GM18519 (cell line): ENCODE measurements at regions not wholly inside any gene's neighbourhood (a gene's known extent, or its start where the extent isn't known, plus 50 kb on each side); places are given as distances from the start of the nearest gene placed in this dataset.
"Not testable (repeated sequence)": the region's sequence is repeated elsewhere in the genome, so short reads cannot be mapped to it uniquely, and the experiment has no call there.

Experiments
- ATAC-seq: cut with Tn5 transposase; IDR thresholded peaks from one replicate; pipeline ENCODE4 v1.9.1; 2021; ENCODE audit warnings: mild to moderate bottlenecking, moderate library complexity; ENCODE audit not compliant: unreplicated experiment, low FRiP score

GRCh38 chr4:128461291-128462102, 173.9 kb upstream of the PGRMC2 start:
- ATAC-seq: no peak

GRCh38 chr4:128459547-128459946, 171.9 kb upstream of the PGRMC2 start:
- ATAC-seq: no peak

- ATAC-seq: no peak
These were observed 171.2 kb upstream of the PGRMC2 start for GRCh38 chr4:128458816-128459215.

DNA sequence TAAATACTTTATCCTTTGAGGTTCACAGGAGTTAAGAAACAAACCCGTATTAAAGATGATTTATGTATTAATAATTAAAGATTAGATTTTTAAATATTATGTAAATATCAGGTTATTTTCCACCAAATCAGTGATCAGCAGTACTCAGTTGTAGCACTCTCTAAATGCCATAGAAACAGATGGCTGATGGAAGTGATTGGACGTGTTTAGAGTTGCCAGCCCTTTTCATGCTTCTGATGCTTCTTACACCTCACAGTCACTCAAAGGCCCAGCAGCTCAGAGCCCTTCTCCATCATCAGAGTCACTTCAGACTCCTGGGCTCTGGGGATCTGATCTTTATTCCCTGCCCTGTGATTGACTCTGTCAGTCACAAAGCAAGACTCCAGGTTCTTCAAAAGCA, 170.1 kb upstream of the PGRMC2 start:
- no peak for ATAC-seq

GRCh38 chr4:128456171-128456570, 168.6 kb upstream of the PGRMC2 start:
- ATAC-seq: no peak

GRCh38 chr4:128455480-128455879, 167.9 kb upstream of the PGRMC2 start:
- no peak for ATAC-seq

DNA sequence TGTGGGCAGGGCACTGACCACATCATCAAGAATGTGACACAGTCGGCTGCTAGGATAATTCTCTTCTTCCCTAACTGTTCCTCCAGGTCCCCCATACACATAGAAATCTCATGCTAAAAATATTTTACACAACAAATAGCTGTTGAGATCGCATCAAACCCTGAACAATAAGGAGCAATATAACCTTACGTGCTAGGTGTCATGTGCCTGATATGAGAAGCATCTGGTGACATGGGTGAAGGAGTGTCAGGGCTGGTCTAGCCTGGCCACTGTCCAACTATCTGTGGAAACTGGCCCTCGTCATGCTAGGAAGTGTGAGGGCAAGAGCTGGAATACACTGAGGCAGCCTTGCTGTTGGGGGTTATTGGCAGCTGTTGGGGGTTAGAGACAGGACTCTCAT, 167.3 kb upstream of the PGRMC2 start:
- ATAC-seq: no peak

DNA sequence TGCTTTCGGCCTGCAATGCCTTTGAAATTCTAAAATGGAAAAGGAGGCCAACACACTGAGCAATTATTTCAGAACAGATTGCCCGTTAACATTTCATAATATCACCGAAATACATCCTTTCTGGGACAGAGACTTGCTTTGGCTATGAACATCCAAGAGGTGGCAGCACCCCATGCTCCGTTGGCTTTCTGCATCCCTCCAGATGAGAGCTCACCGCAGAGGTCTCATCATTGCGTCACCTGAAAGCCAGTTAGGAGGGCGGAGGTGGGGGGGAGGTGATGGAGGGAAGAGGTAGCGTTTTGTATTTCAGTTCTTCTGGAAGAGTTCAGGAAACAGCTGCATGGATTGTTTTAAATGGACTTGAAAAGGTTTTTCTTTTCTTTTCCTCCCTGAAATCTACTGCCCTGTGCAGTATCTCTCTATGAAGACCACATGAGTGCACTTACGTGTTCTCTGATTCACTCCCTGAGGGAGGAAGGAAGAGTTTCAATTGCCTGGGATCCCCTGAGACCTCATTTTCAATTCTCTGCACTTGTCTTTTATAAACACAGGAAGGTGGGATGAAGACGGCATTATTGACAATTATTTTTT, 166.8 kb upstream of the PGRMC2 start:
- peak; percentile 98 for ATAC-seq

GRCh38 chr4:128452415-128452814, 164.8 kb upstream of the PGRMC2 start:
- no peak for ATAC-seq

- no peak for ATAC-seq
These were observed 163.8 kb upstream of the PGRMC2 start for GRCh38 chr4:128451270-128451905.

DNA sequence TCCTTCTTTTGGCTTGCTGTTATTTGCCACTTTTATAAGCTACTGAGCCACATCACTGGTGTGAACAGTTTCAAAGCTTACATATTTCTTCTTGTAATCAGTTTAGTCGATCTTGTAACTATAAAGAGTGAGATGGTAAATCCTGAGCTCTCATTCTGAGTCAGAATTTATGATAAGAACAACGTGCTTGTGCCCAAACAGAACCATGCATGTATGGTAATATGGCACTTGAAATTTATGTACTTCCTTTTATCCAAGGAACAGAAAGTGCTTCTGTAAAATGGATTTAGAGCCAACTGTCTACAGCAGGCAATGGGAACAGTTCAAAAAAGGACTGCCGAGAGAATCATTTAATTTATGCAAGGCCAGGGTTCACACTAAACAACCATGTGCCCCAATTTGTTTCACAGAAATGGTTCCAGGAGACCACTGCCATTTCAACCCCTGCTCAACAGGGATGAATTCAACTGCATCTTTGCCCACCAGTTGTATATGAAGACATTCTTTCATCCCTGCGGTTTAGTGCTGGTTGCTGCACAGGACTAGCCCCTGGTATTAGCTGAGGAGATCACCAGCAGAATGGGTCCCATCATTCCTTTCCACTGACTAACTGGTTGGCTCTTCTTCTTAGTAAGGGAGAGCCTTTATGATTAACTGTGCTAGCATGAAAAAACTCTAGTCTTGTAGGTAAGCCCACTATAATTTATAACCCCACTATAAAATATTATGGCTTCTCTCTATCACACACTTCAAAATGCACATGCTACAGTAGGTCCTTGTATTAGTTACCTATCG, 162.9 kb upstream of the PGRMC2 start:
- ATAC-seq: no peak

GRCh38 chr4:128449251-128449650, 161.6 kb upstream of the PGRMC2 start:
- ATAC-seq: no peak

GRCh38 chr4:128444544-128445302, 157.1 kb upstream of the PGRMC2 start:
- ATAC-seq: no peak

- no peak for ATAC-seq
These were observed 153.3 kb upstream of the PGRMC2 start for GRCh38 chr4:128440923-128441322.

DNA sequence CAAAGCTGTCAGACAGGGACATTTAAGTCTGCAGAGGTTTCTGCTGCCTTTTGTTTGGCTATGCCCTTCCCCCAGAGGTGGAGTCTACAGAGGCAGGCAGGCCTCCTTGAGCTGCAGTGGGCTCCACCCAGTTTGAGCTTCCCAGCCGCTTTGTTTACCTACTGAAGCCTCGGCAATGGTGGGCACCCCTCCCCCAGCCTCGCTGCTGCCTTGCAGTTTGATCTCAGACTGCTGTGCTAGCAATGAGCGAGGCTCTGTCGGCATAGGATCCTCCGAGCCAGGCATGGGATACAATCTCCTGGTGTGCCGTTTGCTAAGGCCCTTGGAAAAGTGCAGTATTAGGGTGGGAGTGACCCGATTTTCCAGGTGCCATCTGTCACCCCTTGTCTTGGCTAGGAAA, 149.4 kb upstream of the PGRMC2 start:
- ATAC-seq: not testable (repeated sequence)

DNA sequence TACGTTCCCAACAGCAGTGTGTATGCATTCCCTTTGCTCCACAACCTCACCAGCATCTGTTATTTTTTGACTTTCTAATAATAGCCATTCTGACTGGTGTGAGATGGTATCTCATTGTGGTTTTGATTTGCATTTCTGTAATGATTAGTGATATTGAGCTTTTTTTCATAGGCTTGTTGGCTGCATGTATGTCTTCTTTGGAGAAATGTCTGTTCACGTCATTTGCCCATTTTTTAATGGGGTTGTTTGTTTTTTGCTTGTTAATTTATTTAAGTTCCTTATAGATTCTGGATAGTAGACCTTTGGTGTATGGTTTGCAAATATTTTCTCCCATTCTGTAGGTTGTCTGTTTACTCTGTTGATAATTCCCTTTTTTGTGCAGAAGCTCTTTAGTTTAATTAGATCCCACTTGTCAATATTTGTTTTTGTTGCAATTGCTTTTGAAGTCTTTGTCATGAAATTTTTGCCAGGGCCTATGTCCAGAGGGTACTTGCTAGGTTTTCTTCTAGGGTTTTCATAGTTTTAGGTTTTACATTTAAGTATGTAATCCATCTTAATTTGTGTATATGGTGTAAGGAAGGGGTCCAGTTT, 141.5 kb upstream of the PGRMC2 start:
- ATAC-seq: not testable (repeated sequence)

- no peak for ATAC-seq
These were observed 140.8 kb upstream of the PGRMC2 start for GRCh38 chr4:128428397-128428796.

GRCh38 chr4:128427832-128428366, 140.3 kb upstream of the PGRMC2 start:
- ATAC-seq: no peak
